ENCODE measurements at regions not wholly inside any gene's neighbourhood (a gene's known extent, or its start where the extent isn't known, plus 50 kb on each side); places are given as distances from the start of the nearest gene placed in this dataset.
"Not testable (repeated sequence)": the region's sequence is repeated elsewhere in the genome, so short reads cannot be mapped to it uniquely, and the experiment has no call there.

GRCh38 chr4:103422467-103423219 is 224.5 kb upstream of the CENPE start:
- no peak for TF ChIP-seq CTCF (IDR thresholded peaks at IDR 0.05; ENCODE audit: low read depth, low read length)
- H3K27me3 ChIP-seq (ENCODE audit: control insufficient read depth, insufficient read depth, low read length): no peaks in the 10 kb centered on the region
- no peak overlapping the region for H3K4me3 ChIP-seq (ENCODE audit: low read depth, low read length)
- DNase-seq (ENCODE audit: low read depth, low spot score): no peak
- ChIA-PET POLR2A (no interaction called here), CTCF (interaction anchor here (0.6 kb wide), 2 partner anchors 206 to 331 kb away, joined by 4 read pairs; no protein-coding TSS in a partner anchor)
- peaks cover 11% of the 10 kb centered on the region for H3K9me3 ChIP-seq (ENCODE audit: control insufficient read depth, insufficient read depth, low read length)
- H3K27ac ChIP-seq (ENCODE audit: low read depth, low read length): no peak overlapping the region

- Histone ChIP-seq H3K9me3 (ENCODE audit: control insufficient read depth, insufficient read depth, low read length) (peaks cover 9% of the 10 kb centered on the region), H3K4me3 (ENCODE audit: low read depth, low read length) (no peak overlapping the region), H3K27me3 (ENCODE audit: control insufficient read depth, insufficient read depth, low read length) (no peaks in the 10 kb centered on the region), H3K27ac (ENCODE audit: low read depth, low read length) (no peak overlapping the region)
- no peak for DNase-seq (ENCODE audit: low read depth, low spot score)
- CTCF ChIA-PET: no interaction called here
- POLR2A ChIA-PET: no interaction called here
- TF ChIP-seq CTCF (IDR thresholded peaks at IDR 0.05; ENCODE audit: low read depth, low read length): no peak
Observed at GRCh38 chr4:103415801-103416200, 217.7 kb upstream of the CENPE start.

- DNase-seq (ENCODE audit: low read depth, low spot score); CTCF ChIA-PET: not testable (repeated sequence)
Observed at GRCh38 chr4:103412646-103413045, 214.5 kb upstream of the CENPE start.

GRCh38 chr4:103410386-103410785 is 212.2 kb upstream of the CENPE start:
- ChIA-PET POLR2A (no interaction called here), CTCF (no interaction called here)

More at GRCh38 chr4:103412646-103413045, 214.5 kb upstream of the CENPE start:
- H3K4me3 ChIP-seq (ENCODE audit: low read depth, low read length); H3K9me3 ChIP-seq (ENCODE audit: control insufficient read depth, insufficient read depth, low read length); POLR2A ChIA-PET; H3K27me3 ChIP-seq (ENCODE audit: control insufficient read depth, insufficient read depth, low read length); H3K27ac ChIP-seq (ENCODE audit: low read depth, low read length): not testable (repeated sequence)

GRCh38 chr4:103405415-103405814 is 207.3 kb upstream of the CENPE start:
- POLR2A ChIA-PET: no interaction called here
- CTCF ChIA-PET: no interaction called here
- no peak for TF ChIP-seq CTCF (IDR thresholded peaks at IDR 0.05; ENCODE audit: low read depth, low read length)

More at GRCh38 chr4:103410386-103410785, 212.2 kb upstream of the CENPE start:
- H3K27me3 ChIP-seq (ENCODE audit: control insufficient read depth, insufficient read depth, low read length): no peaks in the 10 kb centered on the region
- no peak overlapping the region for H3K4me3 ChIP-seq (ENCODE audit: low read depth, low read length)
- no peak overlapping the region for H3K27ac ChIP-seq (ENCODE audit: low read depth, low read length)
- no peaks in the 10 kb centered on the region for H3K9me3 ChIP-seq (ENCODE audit: control insufficient read depth, insufficient read depth, low read length)
- TF ChIP-seq CTCF (IDR thresholded peaks at IDR 0.05; ENCODE audit: low read depth, low read length): no peak
- no peak for DNase-seq (ENCODE audit: low read depth, low spot score)

More at GRCh38 chr4:103405415-103405814, 207.3 kb upstream of the CENPE start:
- Histone ChIP-seq H3K9me3 (ENCODE audit: control insufficient read depth, insufficient read depth, low read length) (no peaks in the 10 kb centered on the region; the same call in 1 of the 2 replicates), H3K4me3 (ENCODE audit: low read depth, low read length) (no peak overlapping the region), H3K27ac (ENCODE audit: low read depth, low read length) (no peak overlapping the region), H3K27me3 (ENCODE audit: control insufficient read depth, insufficient read depth, low read length) (no peaks in the 10 kb centered on the region)
- no peak for DNase-seq (ENCODE audit: low read depth, low spot score)

Data from AG04450 (cell line).